ENCODE measurements at regions not wholly inside any gene's neighbourhood (a gene's known extent, or its start where the extent isn't known, plus 50 kb on each side); places are given as distances from the start of the nearest gene placed in this dataset.

GRCh38 chr21:31553461-31553860 is 106.0 kb upstream of the SOD1 start:
- TF ChIP-seq POLR2AphosphoS5 (IDR thresholded peaks at IDR 0.05; ENCODE audit: low read depth, low read length): no peak
- no peak for TF ChIP-seq POLR2A (IDR thresholded peaks at IDR 0.05; ENCODE audit: low read depth, low read length)
- no peak for TF ChIP-seq TAF1 (IDR thresholded peaks at IDR 0.05; ENCODE audit: borderline replicate concordance, low read depth, low read length)
